Body of pancreas (tissue), 4 donors: ENCODE measurements at regions not wholly inside any gene's neighbourhood (a gene's known extent, or its start where the extent isn't known, plus 50 kb on each side); places are given as distances from the start of the nearest gene placed in this dataset.

Experiments used
- CTCF ChIP-seq, 7 experiments: fragments of 450-650 bp in 4 of 7; fragments of 200-600 bp in 3 of 7; sonication (generic) in 3 of 7; IDR thresholded peaks; one replicate each; pipeline ENCODE4 v1.5.1; 2016 to 2019; ENCODE audit warnings: antibody characterized with exemption in 7 of 7
- POLR2A ChIP-seq, 3 donors: fragments of 450-650 bp; IDR thresholded peaks; one replicate each; pipeline ENCODE4 v1.6.1; 2016; ENCODE audit warnings: antibody characterized with exemption in 3 of 3, mild to moderate bottlenecking in 2 of 3

- TF ChIP-seq CTCF (IDR thresholded peaks at IDR 0.05) (no peak), POLR2A (IDR thresholded peaks at IDR 0.05) (no peak)
These were observed 341.2 kb downstream of the SETD4 start for GRCh38 chr21:35719080-35719479.
